ENCODE measurements at regions not wholly inside any gene's neighbourhood (a gene's known extent, or its start where the extent isn't known, plus 50 kb on each side); places are given as distances from the start of the nearest gene placed in this dataset.

DNA sequence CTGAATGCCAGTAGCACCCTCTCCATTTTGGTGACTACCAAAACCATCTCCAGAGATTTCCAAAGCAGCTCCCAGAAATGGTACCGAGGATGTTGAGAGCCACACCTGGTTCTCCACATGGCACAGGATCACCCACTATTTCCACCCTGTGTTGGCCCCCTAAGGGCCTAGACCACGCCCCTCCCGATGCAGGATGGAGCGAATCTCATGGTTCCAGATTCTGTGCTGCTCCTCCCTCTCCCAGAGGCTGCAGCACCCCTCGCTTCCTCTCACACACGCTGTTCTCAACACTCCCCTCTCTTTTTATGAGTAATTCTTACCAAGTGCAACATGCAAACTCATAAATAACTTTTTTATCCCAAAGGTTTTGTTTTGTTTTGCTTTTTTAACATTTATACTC, 571.5 kb downstream of the STK39 start:
- TF ChIP-seq MXI1 (IDR thresholded peaks at IDR 0.05; ENCODE audit: low read depth, low read length) (no peak), SMC3 (IDR thresholded peaks at IDR 0.05; ENCODE audit: low read depth, low read length) (no peak), POLR2AphosphoS5 (IDR thresholded peaks at IDR 0.05; ENCODE audit: low read depth, low read length) (no peak), TCF12 (IDR thresholded peaks at IDR 0.05) (no peak), CTCF (IDR thresholded peaks at IDR 0.05) (no peak), EZH2phosphoT487 (IDR thresholded peaks at IDR 0.05; ENCODE audit: borderline replicate concordance, low read depth) (no peak)
- TF ChIP-seq, protein P1, sequence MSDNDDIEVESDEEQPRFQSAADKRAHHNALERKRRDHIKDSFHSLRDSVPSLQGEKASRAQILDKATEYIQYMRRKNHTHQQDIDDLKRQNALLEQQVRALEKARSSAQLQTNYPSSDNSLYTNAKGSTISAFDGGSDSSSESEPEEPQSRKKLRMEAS (IDR thresholded peaks at IDR 0.05; ENCODE audit: low read depth), result no peak
- TF ChIP-seq, protein P2, sequence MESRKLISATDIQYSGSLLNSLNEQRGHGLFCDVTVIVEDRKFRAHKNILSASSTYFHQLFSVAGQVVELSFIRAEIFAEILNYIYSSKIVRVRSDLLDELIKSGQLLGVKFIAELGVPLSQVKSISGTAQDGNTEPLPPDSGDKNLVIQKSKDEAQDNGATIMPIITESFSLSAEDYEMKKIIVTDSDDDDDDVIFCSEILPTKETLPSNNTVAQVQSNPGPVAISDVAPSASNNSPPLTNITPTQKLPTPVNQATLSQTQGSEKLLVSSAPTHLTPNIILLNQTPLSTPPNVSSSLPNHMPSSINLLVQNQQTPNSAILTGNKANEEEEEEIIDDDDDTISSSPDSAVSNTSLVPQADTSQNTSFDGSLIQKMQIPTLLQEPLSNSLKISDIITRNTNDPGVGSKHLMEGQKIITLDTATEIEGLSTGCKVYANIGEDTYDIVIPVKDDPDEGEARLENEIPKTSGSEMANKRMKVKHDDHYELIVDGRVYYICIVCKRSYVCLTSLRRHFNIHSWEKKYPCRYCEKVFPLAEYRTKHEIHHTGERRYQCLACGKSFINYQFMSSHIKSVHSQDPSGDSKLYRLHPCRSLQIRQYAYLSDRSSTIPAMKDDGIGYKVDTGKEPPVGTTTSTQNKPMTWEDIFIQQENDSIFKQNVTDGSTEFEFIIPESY (IDR thresholded peaks at IDR 0.05; ENCODE audit: borderline replicate concordance, low read depth), result no peak

Data from SK-N-SH (cell line).